ENCODE measurements at regions not wholly inside any gene's neighbourhood (a gene's known extent, or its start where the extent isn't known, plus 50 kb on each side); places are given as distances from the start of the nearest gene placed in this dataset.

- no peak overlapping the region for H3K4me3 ChIP-seq (ENCODE audit: low read depth, low read length)
- TF ChIP-seq CTCF (IDR thresholded peaks at IDR 0.05; ENCODE audit: borderline replicate concordance, insufficient read depth, low read depth, low read length) = no peak
These were observed 75.9 kb downstream of the UCHL1 start for GRCh38 chr4:41332510-41333054.

- no peak for TF ChIP-seq CTCF (IDR thresholded peaks at IDR 0.05; ENCODE audit: borderline replicate concordance, insufficient read depth, low read depth, low read length)
- H3K4me3 ChIP-seq (ENCODE audit: low read depth, low read length) = no peak overlapping the region
These were observed 77.5 kb downstream of the UCHL1 start for GRCh38 chr4:41334182-41334581.

GRCh38 chr4:41339812-41340809 is 83.4 kb downstream of the UCHL1 start:
- no peak overlapping the region for H3K4me3 ChIP-seq (ENCODE audit: low read depth, low read length)
- no peak for TF ChIP-seq CTCF (IDR thresholded peaks at IDR 0.05; ENCODE audit: borderline replicate concordance, insufficient read depth, low read depth, low read length)

- no peak for TF ChIP-seq CTCF (IDR thresholded peaks at IDR 0.05; ENCODE audit: borderline replicate concordance, insufficient read depth, low read depth, low read length)
- H3K4me3 ChIP-seq (ENCODE audit: low read depth, low read length) = no peak overlapping the region
These were observed 89.8 kb downstream of the UCHL1 start for GRCh38 chr4:41346306-41347061.

- TF ChIP-seq CTCF (IDR thresholded peaks at IDR 0.05; ENCODE audit: borderline replicate concordance, insufficient read depth, low read depth, low read length) = no peak
- no peak overlapping the region for H3K4me3 ChIP-seq (ENCODE audit: low read depth, low read length)
These were observed 92.3 kb downstream of the UCHL1 start for GRCh38 chr4:41349021-41349420.

- TF ChIP-seq CTCF (IDR thresholded peaks at IDR 0.05; ENCODE audit: borderline replicate concordance, insufficient read depth, low read depth, low read length) = no peak
- H3K4me3 ChIP-seq (ENCODE audit: low read depth, low read length) = no peak overlapping the region
These were observed 102.1 kb downstream of the UCHL1 start for GRCh38 chr4:41358647-41359421.

Data from GM12875 (cell line).